HEK293 (cell line): ENCODE measurements at regions not wholly inside any gene's neighbourhood (a gene's known extent, or its start where the extent isn't known, plus 50 kb on each side); places are given as distances from the start of the nearest gene placed in this dataset.

ENCODE experiments used
- CTCF ChIA-PET: fragments of 350-600 bp; formaldehyde crosslinking; extraction: SDS; loops from one replicate; lab custom pipeline; 2021; ENCODE audit warnings: antibody characterized with exemption; lab: Yijun Ruan, JAX
- POLR2A ChIA-PET: fragments of 300-600 bp; formaldehyde crosslinking; extraction: SDS; loops from one replicate; lab custom pipeline; 2020; ENCODE audit warnings: antibody characterized with exemption, inconsistent platforms; lab: Yijun Ruan, JAX
- H3K27ac ChIP-seq: fragments of 200-500 bp; sonication (Bioruptor generic); 2 replicates; pipeline ENCODE4 v1.5.1; 2014; ENCODE audit warnings: low read depth, low read length, control low read depth, inconsistent platforms; ENCODE audit errors: extremely low read depth
- H3K36me3 ChIP-seq, 2 experiments: fragments of 200-500 bp in 1 of 2; sonication (Bioruptor generic) in 1 of 2; 1 replicate in 1 of 2; 2 replicates in 1 of 2; pipeline ENCODE4 v1.5.1; 2014 to 2017; ENCODE audit warnings: inconsistent platforms in 2 of 2, low read length in 2 of 2; ENCODE audit not compliant: control insufficient read depth in 2 of 2, insufficient read depth in 1 of 2
- H3K4me1 ChIP-seq: fragments of 200-500 bp; sonication (Bioruptor generic); 2 replicates; pipeline ENCODE4 v1.5.1; 2014; ENCODE audit warnings: mild to moderate bottlenecking, low read length, inconsistent platforms; ENCODE audit not compliant: control insufficient read depth, insufficient read depth
- H3K4me3 ChIP-seq: 2 replicates; pipeline ENCODE4 v1.5.1; 2011; ENCODE audit warnings: low read depth, mild to moderate bottlenecking, control low read depth, low read length, moderate library complexity
- H3K9me3 ChIP-seq: fragments of 200-500 bp; sonication (Bioruptor generic); 2 replicates; pipeline ENCODE4 v1.5.1; 2014; ENCODE audit warnings: low read depth, low read length, inconsistent platforms; ENCODE audit not compliant: control insufficient read depth, insufficient read depth
- GLI4 ChIP-seq: fragments of 450-650 bp; formaldehyde crosslinking; IDR thresholded peaks from 2 replicates; pipeline ENCODE4 v1.5.1; 2016; ENCODE audit warnings: missing biosample characterization, missing genetic modification characterization
- HOXA7 ChIP-seq: sonication (generic); formaldehyde crosslinking; IDR thresholded peaks from 2 replicates; pipeline ENCODE4 v1.8.1; 2022; ENCODE audit warnings: missing genetic modification reagents, borderline replicate concordance
- OSR2 ChIP-seq: fragments of 450-650 bp; formaldehyde crosslinking; IDR thresholded peaks from 2 replicates; pipeline ENCODE4 v1.5.1; 2016; ENCODE audit warnings: missing biosample characterization, missing genetic modification characterization
- SALL2 ChIP-seq: fragments of 450-650 bp; formaldehyde crosslinking; IDR thresholded peaks from 2 replicates; pipeline ENCODE4 v1.5.0; 2017; ENCODE audit warnings: missing biosample characterization, mild to moderate bottlenecking, missing genetic modification characterization, borderline replicate concordance
- SP7 ChIP-seq: fragments of 450-650 bp; formaldehyde crosslinking; IDR thresholded peaks from 2 replicates; pipeline ENCODE4 v1.5.1; 2016; ENCODE audit warnings: missing biosample characterization, missing genetic modification characterization
- TRIM28 ChIP-seq: IDR thresholded peaks from 2 replicates; pipeline ENCODE4 v1.6.1; 2011; ENCODE audit warnings: low read length, control low read depth, borderline replicate concordance
- ZNF184 ChIP-seq: fragments of 450-650 bp; IDR thresholded peaks from 2 replicates; pipeline ENCODE4 v1.5.1; 2018; ENCODE audit warnings: missing biosample characterization, mild to moderate bottlenecking, missing genetic modification characterization
- ZNF239 ChIP-seq: fragments of 450-650 bp; formaldehyde crosslinking; IDR thresholded peaks from 2 replicates; pipeline ENCODE4 v1.5.1; 2016; ENCODE audit warnings: missing biosample characterization, missing genetic modification characterization
- ZNF248 ChIP-seq: fragments of 450-650 bp; formaldehyde crosslinking; IDR thresholded peaks from 2 replicates; pipeline ENCODE4 v1.5.1; 2017; ENCODE audit warnings: missing biosample characterization, missing genetic modification characterization
- ZNF311 ChIP-seq: fragments of 450-650 bp; formaldehyde crosslinking; IDR thresholded peaks from 2 replicates; pipeline ENCODE4 v1.5.1; 2017; ENCODE audit warnings: missing biosample characterization, missing genetic modification characterization, borderline replicate concordance
- ZNF529 ChIP-seq: fragments of 450-650 bp; formaldehyde crosslinking; IDR thresholded peaks from 2 replicates; pipeline ENCODE4 v1.5.1; 2017; ENCODE audit warnings: missing genetic modification characterization, missing biosample characterization; ENCODE audit not compliant: insufficient replicate concordance
- ZNF549 ChIP-seq: fragments of 450-650 bp; IDR thresholded peaks from 2 replicates; pipeline ENCODE4 v1.5.1; 2018; ENCODE audit warnings: missing biosample characterization, missing genetic modification characterization, mild to moderate bottlenecking, inconsistent platforms, moderate library complexity
- ZNF560 ChIP-seq: fragments of 450-650 bp; formaldehyde crosslinking; IDR thresholded peaks from 2 replicates; pipeline ENCODE4 v1.5.1; 2017; ENCODE audit warnings: missing biosample characterization, missing genetic modification characterization, borderline replicate concordance
- ZNF621 ChIP-seq: fragments of 450-650 bp; formaldehyde crosslinking; IDR thresholded peaks from 2 replicates; pipeline ENCODE4 v1.5.1; 2017; ENCODE audit warnings: missing biosample characterization, missing genetic modification characterization
- ZNF658 ChIP-seq: fragments of 450-650 bp; formaldehyde crosslinking; IDR thresholded peaks from 2 replicates; pipeline ENCODE4; 2016; ENCODE audit warnings: missing biosample characterization, missing genetic modification characterization
- ZNF777 ChIP-seq: fragments of 450-650 bp; formaldehyde crosslinking; IDR thresholded peaks from 2 replicates; pipeline ENCODE4 v1.5.1; 2017; ENCODE audit warnings: missing biosample characterization, missing genetic modification characterization, borderline replicate concordance
- ZSCAN16 ChIP-seq: fragments of 450-650 bp; formaldehyde crosslinking; IDR thresholded peaks from 2 replicates; pipeline ENCODE4 v1.5.1; 2016; ENCODE audit warnings: missing biosample characterization, missing genetic modification characterization
- TF ChIP-seq, protein P1 (sequence below): fragments of 450-650 bp; formaldehyde crosslinking; IDR thresholded peaks from 2 replicates; pipeline ENCODE4 v1.5.1; 2017; ENCODE audit warnings: missing biosample characterization, missing genetic modification characterization
- TF ChIP-seq, protein P2 (sequence below): fragments of 450-650 bp; formaldehyde crosslinking; IDR thresholded peaks from 2 replicates; pipeline ENCODE4 v1.5.1; 2016; ENCODE audit warnings: missing biosample characterization, missing genetic modification characterization
- TF ChIP-seq, protein P3 (sequence below): fragments of 450-650 bp; formaldehyde crosslinking; IDR thresholded peaks from 2 replicates; pipeline ENCODE4 v1.5.1; 2016; ENCODE audit warnings: missing biosample characterization, missing genetic modification characterization

DNA sequence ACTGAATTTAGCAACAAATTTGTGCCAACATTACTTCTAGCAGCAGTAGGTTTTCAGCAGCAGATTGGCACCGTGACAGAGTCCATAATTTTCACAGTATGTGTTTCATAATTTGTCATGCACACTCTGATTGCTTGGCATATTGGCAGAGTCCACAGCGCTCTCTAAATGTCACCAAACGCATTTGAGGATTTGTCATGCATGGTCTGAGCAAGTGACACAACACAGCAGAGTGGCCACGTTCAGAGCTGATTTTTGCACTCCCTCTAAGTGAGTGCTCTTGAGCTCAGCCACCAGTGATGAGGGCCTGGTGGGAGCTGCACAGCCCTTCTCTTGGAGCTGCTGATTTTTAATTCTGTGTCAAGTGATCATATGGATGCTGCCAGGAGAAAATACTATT lies 1270.8 kb downstream of the ROBO1 start (continued):
- TF ChIP-seq ZNF621 (tag by site-specific recombination) (no peak), ZNF248 (tag by site-specific recombination) (no peak), SALL2 (no peak), ZNF529 (tag by site-specific recombination) (no peak), TRIM28 (no peak), OSR2 (tag by site-specific recombination) (no peak), ZNF560 (tag by site-specific recombination) (no peak)

DNA sequence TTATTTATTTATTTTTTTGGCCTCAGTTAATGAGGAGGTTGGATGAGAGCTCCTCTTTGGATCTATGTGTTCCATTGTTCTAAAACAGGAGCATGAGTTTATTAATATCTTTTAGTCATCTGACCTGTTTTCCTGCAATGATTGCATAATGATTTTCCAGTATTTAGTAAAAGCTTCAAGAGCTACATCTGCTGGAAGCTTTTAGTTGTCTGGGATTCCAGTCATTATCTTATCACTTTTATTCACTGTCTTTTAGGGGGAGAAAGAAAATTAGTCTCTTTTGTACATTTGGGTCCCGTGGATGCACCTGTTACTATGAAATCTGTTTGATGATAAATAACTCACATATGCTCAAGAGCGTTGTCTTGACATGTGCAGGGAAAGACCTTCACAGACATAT lies 1270.0 kb downstream of the ROBO1 start:
- CTCF ChIA-PET = no interaction called here
- TF ChIP-seq ZNF184 (tag by site-specific recombination) (no peak), ZNF549 (no peak), HOXA7 (CRISPR knock-in tag) (no peak), ZSCAN16 (tag by site-specific recombination) (no peak), ZNF777 (tag by site-specific recombination) (no peak), ZNF658 (tag by site-specific recombination) (no peak), ZNF311 (tag by site-specific recombination) (no peak), ZNF239 (tag by site-specific recombination) (no peak), GLI4 (no peak), SP7 (tag by site-specific recombination) (no peak)
- TF ChIP-seq, protein P1, sequence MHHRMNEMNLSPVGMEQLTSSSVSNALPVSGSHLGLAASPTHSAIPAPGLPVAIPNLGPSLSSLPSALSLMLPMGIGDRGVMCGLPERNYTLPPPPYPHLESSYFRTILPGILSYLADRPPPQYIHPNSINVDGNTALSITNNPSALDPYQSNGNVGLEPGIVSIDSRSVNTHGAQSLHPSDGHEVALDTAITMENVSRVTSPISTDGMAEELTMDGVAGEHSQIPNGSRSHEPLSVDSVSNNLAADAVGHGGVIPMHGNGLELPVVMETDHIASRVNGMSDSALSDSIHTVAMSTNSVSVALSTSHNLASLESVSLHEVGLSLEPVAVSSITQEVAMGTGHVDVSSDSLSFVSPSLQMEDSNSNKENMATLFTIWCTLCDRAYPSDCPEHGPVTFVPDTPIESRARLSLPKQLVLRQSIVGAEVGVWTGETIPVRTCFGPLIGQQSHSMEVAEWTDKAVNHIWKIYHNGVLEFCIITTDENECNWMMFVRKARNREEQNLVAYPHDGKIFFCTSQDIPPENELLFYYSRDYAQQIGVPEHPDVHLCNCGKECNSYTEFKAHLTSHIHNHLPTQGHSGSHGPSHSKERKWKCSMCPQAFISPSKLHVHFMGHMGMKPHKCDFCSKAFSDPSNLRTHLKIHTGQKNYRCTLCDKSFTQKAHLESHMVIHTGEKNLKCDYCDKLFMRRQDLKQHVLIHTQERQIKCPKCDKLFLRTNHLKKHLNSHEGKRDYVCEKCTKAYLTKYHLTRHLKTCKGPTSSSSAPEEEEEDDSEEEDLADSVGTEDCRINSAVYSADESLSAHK = no peak
- TF ChIP-seq, protein P2, sequence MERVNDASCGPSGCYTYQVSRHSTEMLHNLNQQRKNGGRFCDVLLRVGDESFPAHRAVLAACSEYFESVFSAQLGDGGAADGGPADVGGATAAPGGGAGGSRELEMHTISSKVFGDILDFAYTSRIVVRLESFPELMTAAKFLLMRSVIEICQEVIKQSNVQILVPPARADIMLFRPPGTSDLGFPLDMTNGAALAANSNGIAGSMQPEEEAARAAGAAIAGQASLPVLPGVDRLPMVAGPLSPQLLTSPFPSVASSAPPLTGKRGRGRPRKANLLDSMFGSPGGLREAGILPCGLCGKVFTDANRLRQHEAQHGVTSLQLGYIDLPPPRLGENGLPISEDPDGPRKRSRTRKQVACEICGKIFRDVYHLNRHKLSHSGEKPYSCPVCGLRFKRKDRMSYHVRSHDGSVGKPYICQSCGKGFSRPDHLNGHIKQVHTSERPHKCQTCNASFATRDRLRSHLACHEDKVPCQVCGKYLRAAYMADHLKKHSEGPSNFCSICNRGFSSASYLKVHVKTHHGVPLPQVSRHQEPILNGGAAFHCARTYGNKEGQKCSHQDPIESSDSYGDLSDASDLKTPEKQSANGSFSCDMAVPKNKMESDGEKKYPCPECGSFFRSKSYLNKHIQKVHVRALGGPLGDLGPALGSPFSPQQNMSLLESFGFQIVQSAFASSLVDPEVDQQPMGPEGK (tag by site-specific recombination) = no peak
- TF ChIP-seq, protein P3, sequence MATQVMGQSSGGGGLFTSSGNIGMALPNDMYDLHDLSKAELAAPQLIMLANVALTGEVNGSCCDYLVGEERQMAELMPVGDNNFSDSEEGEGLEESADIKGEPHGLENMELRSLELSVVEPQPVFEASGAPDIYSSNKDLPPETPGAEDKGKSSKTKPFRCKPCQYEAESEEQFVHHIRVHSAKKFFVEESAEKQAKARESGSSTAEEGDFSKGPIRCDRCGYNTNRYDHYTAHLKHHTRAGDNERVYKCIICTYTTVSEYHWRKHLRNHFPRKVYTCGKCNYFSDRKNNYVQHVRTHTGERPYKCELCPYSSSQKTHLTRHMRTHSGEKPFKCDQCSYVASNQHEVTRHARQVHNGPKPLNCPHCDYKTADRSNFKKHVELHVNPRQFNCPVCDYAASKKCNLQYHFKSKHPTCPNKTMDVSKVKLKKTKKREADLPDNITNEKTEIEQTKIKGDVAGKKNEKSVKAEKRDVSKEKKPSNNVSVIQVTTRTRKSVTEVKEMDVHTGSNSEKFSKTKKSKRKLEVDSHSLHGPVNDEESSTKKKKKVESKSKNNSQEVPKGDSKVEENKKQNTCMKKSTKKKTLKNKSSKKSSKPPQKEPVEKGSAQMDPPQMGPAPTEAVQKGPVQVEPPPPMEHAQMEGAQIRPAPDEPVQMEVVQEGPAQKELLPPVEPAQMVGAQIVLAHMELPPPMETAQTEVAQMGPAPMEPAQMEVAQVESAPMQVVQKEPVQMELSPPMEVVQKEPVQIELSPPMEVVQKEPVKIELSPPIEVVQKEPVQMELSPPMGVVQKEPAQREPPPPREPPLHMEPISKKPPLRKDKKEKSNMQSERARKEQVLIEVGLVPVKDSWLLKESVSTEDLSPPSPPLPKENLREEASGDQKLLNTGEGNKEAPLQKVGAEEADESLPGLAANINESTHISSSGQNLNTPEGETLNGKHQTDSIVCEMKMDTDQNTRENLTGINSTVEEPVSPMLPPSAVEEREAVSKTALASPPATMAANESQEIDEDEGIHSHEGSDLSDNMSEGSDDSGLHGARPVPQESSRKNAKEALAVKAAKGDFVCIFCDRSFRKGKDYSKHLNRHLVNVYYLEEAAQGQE (tag by site-specific recombination) = no peak
- Histone ChIP-seq H3K36me3 (no peaks in the 10 kb centered on the region), H3K4me1 (no peaks in the 10 kb centered on the region), H3K9me3 (no peaks in the 10 kb centered on the region), H3K4me3 (no peak overlapping the region), H3K27ac (no peak overlapping the region)
- POLR2A ChIA-PET = no interaction called here
